GM18508 (cell line): ENCODE measurements at regions not wholly inside any gene's neighbourhood (a gene's known extent, or its start where the extent isn't known, plus 50 kb on each side); places are given as distances from the start of the nearest gene placed in this dataset.
"Not testable (repeated sequence)": the region's sequence is repeated elsewhere in the genome, so short reads cannot be mapped to it uniquely, and the experiment has no call there.

ENCODE experiments used
- ATAC-seq: cut with Tn5 transposase; IDR thresholded peaks from one replicate; pipeline ENCODE4 v1.9.1; 2021; ENCODE audit warnings: moderate number of reproducible peaks; ENCODE audit not compliant: insufficient read depth, unreplicated experiment

DNA sequence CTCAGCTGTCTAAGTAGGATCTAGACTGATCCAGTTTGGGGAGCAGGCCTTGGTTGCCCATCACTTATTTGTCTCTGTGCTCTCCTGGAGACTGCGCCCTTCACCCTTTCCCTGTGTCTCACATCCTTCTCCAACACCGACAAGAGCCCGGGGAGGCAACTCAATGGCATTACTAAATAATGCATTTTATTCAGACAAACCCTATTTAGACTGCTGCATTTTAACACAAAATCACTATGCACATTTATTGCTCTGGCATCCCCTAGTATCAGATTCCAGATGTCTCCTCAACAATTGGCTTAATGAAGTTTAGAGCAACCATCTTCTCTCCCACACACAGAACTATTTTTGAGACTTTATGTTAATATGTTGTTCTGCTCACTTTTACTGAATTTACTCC lies 436.4 kb upstream of the CHRM3 start:
- ATAC-seq, result no peak

DNA sequence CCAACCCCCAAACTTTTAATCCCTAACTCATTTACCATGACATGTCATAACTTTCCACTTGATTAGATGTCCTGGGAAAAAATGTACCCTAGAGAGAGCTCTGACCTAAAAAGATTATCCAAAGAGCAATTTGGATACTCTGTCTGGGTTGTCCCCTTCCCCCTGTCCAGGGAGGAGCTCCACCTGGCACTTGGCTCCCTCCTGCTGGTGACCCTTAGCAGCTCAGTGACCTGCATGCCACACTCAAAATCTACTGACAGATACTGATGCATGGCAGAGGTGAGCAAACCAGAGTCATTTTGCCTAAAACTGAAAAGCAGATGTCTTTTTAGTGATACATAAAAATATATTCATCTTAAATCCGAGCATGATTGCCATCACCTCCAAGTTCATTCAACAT lies 442.3 kb upstream of the CHRM3 start:
- no peak for ATAC-seq

DNA sequence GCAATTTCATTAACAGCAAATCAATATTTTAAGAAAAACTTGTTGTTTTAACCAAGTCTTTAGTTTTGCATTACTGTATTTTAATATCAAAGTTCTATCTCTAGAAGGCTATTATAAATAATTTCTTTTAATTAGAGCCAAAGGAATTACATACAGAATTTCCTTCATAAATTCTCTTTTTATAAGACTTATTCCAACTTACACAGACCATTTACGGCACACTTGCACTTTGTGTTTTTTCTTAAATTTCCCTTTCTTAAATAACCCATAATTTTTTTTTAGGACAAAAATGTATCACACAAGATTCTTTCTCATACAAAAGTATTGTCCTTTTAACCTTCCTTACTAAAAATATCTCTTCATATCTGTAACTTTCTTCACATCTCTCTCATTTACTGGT lies 458.5 kb upstream of the CHRM3 start:
- no peak for ATAC-seq

DNA sequence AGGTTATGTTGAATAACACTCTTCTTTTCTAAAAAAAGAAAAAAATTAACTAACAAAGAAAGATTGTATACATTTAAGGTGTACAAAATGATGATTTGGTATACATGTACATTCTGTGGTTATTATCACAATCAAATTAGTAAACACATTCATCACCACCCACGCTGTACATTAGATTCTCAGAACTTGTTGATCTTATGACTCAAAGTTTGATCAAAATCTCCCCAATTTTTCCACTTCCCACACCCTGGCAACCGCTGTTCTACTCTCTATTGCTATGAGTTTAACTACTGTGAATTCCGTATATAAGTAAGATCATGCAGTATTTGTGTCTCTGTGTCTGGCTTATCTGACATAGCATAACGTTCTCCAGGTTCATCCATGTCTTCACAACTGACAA lies 469.5 kb upstream of the CHRM3 start:
- no peak for ATAC-seq

DNA sequence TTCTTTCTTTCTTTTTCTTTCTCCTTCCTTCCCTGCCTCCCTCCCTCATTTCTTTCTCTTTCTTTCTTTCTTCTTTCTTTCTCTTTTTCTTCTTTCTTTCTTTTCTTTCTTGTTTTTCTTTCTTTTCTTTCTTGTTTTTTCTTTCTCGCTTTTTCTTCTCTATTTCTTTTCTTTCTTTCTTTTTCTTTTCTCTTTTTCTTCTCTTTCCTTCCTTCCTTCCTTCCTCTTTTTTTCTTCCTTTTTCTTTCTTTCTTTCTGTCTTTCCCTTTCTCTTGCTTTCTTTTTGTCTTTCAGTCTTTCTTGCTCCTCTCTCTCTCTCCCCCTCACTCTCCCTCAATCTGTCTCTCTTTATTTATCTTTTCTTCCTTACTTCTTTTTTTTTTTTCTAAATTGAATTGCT lies 472.0 kb upstream of the CHRM3 start:
- no peak for ATAC-seq

DNA sequence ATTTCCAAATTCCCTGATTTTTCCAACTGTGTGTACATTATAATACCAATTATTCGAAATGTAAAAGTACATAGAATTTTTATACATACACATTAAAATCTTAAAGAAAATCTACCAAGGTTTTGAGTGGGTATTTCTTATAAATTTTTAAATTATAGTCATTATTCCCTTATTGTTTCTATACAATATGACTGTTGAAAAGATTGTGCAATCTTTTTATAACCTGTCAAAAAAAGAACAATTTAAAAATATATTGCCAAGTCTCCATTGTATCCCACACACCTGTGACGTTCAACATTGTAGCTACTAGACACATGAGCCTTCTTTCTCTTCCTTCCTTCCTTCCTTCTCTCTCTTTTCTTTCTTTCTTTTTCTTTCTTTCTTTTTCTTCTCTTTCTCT lies 473.2 kb upstream of the CHRM3 start:
- ATAC-seq, result no peak

DNA sequence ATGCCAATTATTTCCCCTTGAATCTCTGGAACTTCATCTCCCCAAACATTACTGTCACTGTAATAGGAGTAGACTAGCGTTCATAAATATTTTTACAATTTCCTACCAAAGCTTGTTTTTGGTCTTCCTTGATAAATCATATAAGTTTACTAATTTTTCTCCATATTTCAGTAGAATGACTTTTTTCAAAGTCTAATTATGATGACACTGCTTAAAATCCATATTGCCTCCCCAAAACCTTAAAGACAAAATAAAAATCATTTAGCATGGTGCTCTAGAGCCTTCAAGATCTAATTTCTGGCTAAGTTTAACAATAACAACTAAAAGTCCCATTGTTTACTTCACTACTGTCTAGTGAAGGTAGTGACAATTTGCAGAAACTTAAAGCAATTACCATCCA lies 474.2 kb upstream of the CHRM3 start:
- no peak for ATAC-seq

DNA sequence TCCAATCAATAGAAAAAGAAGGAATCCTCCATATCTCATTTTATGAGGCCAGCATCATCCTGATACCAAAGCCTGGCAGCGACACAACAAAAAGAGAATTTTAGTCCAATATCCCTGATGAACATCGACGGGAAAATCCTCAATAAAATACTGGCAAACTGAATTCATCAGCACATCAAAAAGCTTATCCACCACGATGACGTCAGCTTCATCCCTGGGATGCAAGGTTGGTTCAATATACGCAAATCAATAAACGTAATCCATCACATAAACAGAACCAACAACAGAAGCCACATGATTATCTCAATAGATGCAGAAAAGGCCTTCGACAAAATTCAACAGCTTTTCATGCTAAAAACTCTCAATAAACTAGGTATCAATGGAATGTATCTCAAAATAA lies 483.6 kb upstream of the CHRM3 start:
- ATAC-seq, result not testable (repeated sequence)

DNA sequence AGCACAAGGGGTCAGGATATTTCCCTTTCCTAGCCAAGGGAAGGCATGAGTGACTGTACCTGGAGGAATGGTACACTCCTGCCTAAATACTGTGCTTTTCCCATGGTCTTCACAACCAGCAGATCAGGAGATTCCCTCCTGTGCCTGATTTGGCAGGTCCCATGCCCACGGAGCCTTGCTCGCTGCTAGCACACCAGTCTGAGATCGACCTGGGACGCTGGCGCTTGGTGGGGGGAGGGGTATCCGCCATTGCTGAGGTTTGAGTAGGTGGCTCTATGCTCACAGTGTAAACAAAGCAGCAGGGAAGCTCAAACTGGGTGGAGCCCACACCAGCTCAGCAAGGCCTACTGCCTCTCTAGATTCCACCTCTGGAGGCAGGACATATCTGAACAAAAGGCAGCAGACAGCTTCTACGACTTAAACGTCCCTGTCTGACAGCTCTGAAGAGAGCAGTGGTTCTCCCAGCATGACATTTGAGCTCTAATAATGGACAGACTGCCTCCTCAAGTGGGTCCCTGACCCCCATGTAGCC lies 486.0 kb upstream of the CHRM3 start:
- no peak for ATAC-seq

DNA sequence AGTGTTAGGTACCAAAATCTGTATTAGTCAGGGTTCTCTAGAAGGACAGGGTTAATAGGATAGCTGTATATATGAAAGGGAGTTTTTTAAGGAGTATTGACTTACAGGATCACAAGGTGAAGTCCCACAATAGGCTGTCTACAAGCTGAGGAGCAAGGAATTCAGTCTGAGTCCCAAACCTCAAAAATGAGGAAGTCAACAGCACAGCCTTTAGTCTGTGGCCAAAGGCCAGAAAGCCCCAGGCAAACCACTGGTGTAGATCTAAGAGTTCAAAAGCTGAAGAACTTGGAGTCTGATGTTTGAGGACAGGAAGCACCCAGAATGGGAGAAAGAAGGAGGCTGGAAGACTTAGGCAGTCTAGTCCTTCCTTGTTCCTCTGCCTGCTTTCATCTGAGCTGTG lies 487.5 kb upstream of the CHRM3 start:
- no peak for ATAC-seq

DNA sequence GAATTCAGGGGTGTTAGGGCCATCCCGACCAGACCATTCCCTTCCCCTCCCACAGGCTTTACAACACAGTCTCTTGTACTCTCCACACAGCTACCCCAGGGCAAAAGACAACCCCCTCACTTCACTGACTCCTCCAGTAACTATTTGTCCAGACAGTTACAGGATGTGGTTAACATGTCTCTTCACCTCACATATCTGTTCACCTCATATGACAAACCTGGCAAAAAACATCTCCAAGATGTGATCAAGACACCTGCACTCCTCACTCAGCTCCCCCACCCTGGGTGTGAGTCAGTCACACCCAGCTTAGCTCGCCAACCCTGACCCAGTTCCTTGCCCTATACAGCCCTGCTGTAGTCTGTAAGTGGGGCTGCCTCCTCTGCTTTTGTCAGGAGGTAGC lies 490.5 kb upstream of the CHRM3 start:
- no peak for ATAC-seq

DNA sequence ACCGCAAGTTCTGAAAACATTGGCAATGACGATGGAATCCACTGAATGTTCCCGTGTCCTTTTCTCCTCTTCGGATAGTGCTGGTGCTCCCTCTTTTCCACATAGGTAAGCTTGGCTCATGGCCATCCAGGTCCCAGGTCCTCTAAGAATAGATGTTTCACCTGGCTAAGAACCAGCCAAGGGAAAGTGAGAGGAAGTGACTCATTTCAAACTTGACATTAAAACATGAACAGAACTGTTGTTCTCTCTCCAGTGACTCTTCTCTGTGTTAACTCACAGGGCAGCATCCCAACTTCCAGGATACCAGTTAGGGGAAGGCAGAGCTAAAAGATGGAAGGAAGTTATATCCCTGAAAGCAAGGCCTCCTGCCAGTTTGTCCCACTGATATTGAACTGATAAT lies 493.8 kb upstream of the CHRM3 start:
- no peak for ATAC-seq

DNA sequence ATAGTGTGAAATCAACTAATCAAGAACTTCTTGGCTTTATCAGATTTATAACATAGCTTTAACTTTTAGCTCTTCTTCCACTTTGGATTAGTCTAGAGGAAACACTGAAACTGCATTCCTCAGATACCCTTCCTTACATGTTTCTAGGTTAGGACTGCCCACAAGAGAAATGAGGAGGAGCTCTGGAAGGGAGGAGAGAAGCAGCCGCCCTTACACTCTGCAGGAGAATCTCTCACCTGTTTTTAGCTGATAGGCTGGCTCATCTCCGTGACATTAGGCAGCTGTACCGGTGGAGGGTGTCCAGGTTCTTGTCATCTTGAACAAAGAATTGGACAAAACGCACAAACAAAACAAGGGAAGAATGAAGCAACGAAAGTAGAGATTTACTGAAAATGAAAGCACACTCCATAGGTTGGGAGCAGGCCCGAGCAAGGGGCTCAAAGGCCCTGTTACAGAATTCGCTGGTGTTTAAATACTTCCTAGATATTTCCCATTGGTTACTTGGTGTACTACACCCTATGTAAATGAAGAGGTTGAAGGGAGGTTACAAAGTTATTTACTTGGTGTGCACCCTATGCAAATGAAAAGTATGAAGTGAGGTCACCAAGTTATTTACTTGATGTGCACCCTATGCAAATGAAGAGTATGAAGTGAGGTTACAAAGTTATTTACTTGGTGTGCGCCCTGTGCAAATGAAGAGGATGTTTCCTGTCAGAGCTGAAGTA lies 524.9 kb upstream of the CHRM3 start:
- ATAC-seq, result no peak

DNA sequence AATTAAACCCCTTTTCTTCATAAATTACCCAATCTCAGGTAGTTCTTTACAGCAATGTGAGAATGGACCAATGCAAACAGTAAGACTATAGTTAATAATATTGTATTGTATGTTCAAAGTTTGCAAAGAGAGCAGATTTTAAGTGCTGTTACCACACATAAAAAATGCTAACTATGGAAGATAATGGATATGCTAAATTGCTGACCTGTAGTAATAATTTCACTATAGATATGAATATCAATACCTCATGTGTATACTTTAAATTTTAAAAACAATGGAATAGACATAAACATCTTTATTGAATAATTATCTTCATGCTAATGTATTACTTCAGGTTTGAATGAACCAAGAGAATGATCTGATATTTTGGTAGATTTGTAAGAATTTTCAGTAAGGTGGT lies 552.4 kb upstream of the CHRM3 start:
- no peak for ATAC-seq

DNA sequence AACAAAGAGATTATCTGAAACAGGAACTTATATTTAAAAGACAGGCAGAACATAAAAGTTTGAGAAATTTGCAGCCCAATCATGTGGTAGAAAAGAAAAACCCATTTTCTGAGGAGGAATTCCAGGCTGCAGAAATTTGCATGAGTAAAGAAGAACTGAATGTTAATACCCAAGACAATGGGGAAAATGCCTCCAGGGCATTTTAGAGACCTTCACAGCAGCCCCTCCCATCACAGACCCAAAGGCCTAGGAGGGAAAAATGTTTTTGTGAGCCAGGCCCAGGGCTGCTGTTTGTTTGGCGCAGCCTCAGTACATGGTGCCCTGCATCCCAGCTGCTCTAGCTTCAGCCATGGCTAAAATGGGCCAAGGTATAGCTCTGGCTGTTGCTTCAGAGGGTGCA lies 554.3 kb upstream of the CHRM3 start:
- no peak for ATAC-seq

DNA sequence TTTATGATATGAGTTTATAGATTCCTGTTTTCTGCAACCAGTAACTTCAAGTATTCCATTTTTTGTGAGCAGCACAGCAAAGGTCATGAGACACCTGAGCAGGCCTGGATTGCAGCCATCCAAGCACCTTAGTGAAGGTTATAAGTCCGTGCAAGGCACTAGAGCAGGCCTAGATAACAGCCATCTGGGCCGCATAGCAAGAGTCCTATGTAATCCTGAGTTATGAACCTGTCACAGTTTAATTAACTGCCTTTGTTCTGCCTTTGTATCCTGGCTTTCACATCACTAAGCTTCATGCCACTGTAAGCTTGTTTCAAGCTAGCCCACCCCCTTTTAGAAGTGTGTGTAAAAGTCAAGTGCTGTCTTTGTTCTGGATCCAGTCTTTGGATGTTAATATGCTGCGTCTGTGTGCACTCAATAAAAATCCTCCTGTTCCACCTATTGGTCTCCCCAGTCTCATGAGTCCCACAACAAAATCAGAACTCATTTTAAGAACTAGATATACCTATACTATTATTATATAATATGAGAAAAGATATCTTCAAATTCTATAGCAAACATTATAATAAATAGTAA lies 556.2 kb upstream of the CHRM3 start:
- no peak for ATAC-seq

DNA sequence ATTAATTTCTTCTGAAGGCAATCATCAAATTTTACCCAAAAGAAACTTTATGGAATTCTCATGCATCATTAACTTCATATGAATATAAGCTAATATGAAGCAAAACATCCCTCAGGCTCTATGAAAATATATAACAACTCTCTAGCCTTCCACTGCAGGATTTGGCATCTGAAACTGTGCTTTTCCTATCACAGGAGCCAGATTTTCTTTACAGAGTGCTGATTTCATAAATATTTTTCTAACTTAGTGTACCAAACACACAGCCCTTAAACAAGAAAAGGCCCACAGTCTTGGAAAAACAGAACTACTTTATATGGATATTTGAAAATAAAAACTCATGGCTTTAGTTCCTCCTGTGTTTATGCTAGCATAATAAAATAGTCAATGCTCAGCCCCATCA lies 559.5 kb upstream of the CHRM3 start:
- no peak for ATAC-seq

DNA sequence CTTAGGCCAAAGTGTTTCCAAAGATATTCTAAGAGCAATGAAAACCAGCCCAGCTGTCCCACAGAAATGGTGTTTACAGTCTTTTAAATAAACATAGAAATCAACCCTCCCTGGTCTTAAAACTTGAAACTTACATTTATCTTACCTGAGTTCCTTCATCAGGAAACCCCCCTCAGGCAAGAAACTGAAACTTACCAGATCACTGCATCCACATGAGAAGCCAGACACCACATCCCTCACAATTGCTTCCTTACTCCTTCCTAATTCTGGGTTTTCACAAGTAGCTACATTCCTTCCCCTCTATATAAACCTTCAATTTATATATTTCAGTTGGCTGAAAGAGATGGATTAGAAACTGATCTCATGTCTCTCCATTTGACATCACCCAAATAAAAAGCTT lies 563.0 kb upstream of the CHRM3 start:
- no peak for ATAC-seq

DNA sequence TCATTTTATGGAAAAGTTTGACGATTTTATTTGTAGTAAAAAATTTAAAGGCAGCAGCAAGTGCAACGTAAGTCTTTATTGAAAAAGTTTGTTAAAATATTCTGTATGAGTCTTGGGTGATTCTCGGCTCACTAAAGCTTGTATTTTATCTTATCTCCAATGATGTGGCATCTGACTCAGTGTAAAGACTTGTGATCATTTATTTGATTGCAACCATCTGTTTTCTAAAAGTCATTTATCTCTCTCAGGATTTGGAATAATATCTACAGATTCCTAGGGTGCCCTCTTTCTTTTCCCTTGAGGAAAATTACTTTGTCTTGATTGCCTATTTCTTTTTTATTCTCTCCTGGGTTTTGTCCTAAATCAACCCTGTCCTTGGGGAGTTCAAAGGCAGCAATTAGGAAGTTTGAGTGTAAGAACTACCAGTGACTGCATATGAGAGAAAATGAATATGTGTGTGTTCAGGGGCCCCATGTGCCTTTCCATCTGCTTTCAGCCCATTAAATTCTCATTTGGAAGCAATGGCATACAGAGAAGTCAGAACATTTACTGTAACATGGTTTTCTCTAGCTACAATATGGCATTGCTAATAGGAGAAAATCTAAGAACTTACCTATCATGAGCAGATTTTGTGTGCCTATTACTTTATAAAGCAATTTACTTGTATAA lies 575.0 kb upstream of the CHRM3 start:
- no peak for ATAC-seq

DNA sequence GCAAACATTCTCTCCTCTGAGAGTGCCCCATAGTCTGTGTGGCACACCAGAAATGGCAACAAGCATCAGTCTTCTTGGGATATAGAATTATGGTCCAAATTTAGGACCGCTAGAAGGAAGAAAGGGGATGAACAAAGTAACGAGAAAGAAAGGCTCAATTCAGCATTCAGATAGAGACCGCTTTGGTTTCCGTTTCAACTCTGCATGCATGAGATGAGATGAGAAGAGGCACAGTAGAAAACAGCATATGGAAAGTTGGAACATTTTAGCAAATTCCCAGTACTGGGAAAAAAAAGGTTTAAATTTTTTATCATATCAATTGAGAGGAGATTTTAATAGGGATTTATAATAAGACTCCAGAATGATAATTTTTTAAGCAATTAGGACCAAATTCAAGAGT lies 595.5 kb upstream of the CHRM3 start:
- no peak for ATAC-seq

DNA sequence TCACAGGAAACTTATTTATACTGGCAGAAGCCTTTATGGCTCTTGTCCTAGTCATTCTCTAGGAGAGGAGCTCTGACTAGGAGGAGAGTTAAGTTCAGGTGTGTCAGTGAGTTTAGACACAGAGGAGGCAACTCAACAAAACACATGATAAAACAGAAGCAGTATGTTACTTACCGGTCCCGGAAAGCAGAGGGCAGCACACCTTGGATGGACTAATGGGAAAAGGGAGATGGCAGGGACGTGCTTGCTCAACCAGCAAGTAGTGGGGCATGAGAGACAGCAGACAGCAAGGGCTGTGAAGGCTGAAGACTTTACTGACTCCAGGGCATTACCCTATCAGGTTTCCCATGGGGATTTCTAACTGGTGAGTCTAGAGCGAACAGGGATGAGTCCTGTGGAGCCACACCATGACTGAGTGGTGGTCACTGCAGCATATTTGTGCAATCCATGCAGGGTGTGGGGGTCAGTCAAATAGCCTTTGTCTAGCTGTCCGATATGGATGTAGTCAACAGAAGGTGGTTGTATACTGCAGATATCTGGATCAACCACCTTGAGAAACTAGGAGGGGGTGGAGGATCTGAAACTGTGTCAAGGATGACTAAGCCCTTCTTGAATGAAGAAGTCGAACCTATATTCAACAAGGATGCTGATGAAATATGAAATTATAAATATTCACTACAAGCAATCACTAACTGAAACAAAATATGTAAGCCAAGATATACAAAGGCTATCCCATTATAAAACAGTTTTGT lies 596.3 kb upstream of the CHRM3 start:
- no peak for ATAC-seq
